Mammary epithelial cell (primary cell): ENCODE measurements at regions not wholly inside any gene's neighbourhood (a gene's known extent, or its start where the extent isn't known, plus 50 kb on each side); places are given as distances from the start of the nearest gene placed in this dataset.

Experiments
- EZH2 ChIP-seq: IDR thresholded peaks from 2 replicates; pipeline ENCODE4 v1.6.1; 2012; ENCODE audit warnings: low read length, inconsistent platforms, borderline replicate concordance
- TF ChIP-seq, protein P1 (sequence below), 2 donors: IDR thresholded peaks in 1 of 2; conservative IDR thresholded peaks in 1 of 2; 2 replicates each; pipeline ENCODE4 v1.5.1; 2011 to 2012; ENCODE audit warnings: inconsistent platforms in 2 of 2, low read length in 2 of 2, mild to moderate bottlenecking in 2 of 2, control low read depth in 1 of 2, low read depth in 1 of 2; ENCODE audit not compliant: insufficient read depth in 1 of 2; ENCODE audit errors: extremely low read depth in 1 of 2

GRCh38 chr10:64535131-64535867 lies 1014.1 kb downstream of the REEP3 start:
- TF ChIP-seq, protein P1, sequence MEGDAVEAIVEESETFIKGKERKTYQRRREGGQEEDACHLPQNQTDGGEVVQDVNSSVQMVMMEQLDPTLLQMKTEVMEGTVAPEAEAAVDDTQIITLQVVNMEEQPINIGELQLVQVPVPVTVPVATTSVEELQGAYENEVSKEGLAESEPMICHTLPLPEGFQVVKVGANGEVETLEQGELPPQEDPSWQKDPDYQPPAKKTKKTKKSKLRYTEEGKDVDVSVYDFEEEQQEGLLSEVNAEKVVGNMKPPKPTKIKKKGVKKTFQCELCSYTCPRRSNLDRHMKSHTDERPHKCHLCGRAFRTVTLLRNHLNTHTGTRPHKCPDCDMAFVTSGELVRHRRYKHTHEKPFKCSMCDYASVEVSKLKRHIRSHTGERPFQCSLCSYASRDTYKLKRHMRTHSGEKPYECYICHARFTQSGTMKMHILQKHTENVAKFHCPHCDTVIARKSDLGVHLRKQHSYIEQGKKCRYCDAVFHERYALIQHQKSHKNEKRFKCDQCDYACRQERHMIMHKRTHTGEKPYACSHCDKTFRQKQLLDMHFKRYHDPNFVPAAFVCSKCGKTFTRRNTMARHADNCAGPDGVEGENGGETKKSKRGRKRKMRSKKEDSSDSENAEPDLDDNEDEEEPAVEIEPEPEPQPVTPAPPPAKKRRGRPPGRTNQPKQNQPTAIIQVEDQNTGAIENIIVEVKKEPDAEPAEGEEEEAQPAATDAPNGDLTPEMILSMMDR (conservative IDR thresholded peaks at IDR 0.05 in 1 of 2, IDR thresholded peaks at IDR 0.05 in 1 of 2; ENCODE audit: extremely low read depth in 1 of 2, insufficient read depth in 1 of 2, low read depth in 1 of 2, low read length in 2 of 2) = no peak
- TF ChIP-seq EZH2 = no peak
